EH (cell line): ENCODE measurements at regions not wholly inside any gene's neighbourhood (a gene's known extent, or its start where the extent isn't known, plus 50 kb on each side); places are given as distances from the start of the nearest gene placed in this dataset.
A peak's percentile ranks its signal among the peaks of the same experiment; 100 is the strongest.
"Not testable (repeated sequence)": the region's sequence is repeated elsewhere in the genome, so short reads cannot be mapped to it uniquely, and the experiment has no call there.

Source experiments
- DNase-seq: peaks from one replicate; pipeline ENCODE4 v3.0.0-alpha.2; 2015; ENCODE audit warnings: low read depth

GRCh38 chr1:61028136-61028535 lies 54.2 kb upstream of the NFIA start:
- DNase-seq: no peak

- DNase-seq: not testable (repeated sequence)
Observed at GRCh38 chr1:61018068-61018467, 64.3 kb upstream of the NFIA start.

- DNase-seq: no peak
Observed at GRCh38 chr1:61017651-61018050, 64.7 kb upstream of the NFIA start.

- no peak for DNase-seq
Observed at GRCh38 chr1:61013946-61014667, 68.3 kb upstream of the NFIA start.

GRCh38 chr1:61013189-61013945 lies 69.0 kb upstream of the NFIA start:
- no peak for DNase-seq

GRCh38 chr1:61012341-61012761 lies 70.0 kb upstream of the NFIA start:
- peak; percentile 13 for DNase-seq

- DNase-seq: no peak
Observed at GRCh38 chr1:61011561-61012263, 70.6 kb upstream of the NFIA start.

GRCh38 chr1:61007534-61008364 lies 74.6 kb upstream of the NFIA start:
- no peak for DNase-seq

- DNase-seq: no peak
Observed at GRCh38 chr1:61005614-61006580, 76.5 kb upstream of the NFIA start.

GRCh38 chr1:61004262-61005003 lies 77.9 kb upstream of the NFIA start:
- no peak for DNase-seq

- DNase-seq: no peak
Observed at GRCh38 chr1:61000327-61000726, 82.0 kb upstream of the NFIA start.

- no peak for DNase-seq
Observed at GRCh38 chr1:60998786-60999185, 83.6 kb upstream of the NFIA start.

- no peak for DNase-seq
Observed at GRCh38 chr1:60994828-60995492, 87.4 kb upstream of the NFIA start.

GRCh38 chr1:60994369-60994768 lies 88.0 kb upstream of the NFIA start:
- no peak for DNase-seq

GRCh38 chr1:60992165-60992564 lies 90.2 kb upstream of the NFIA start:
- DNase-seq: no peak

GRCh38 chr1:60990714-60991090 lies 91.7 kb upstream of the NFIA start:
- no peak for DNase-seq

- DNase-seq: peak; percentile 94
Observed at GRCh38 chr1:60989749-60990713, 92.3 kb upstream of the NFIA start.

GRCh38 chr1:60988891-60989290 lies 93.5 kb upstream of the NFIA start:
- DNase-seq: no peak
